ENCODE measurements at regions not wholly inside any gene's neighbourhood (a gene's known extent, or its start where the extent isn't known, plus 50 kb on each side); places are given as distances from the start of the nearest gene placed in this dataset.

GRCh38 chr9:135262248-135262647 is 174.8 kb downstream of the OLFM1 start:
- Histone ChIP-seq H3K4me3 (no peak overlapping the region), H3K27ac (no peak overlapping the region), H3K4me1 (no peaks in the 10 kb centered on the region), H3K27me3 (no peaks in the 10 kb centered on the region), H3K9me3 (no peaks in the 10 kb centered on the region), H3K36me3 (ENCODE audit: low read depth, missing control alignments) (no peaks in the 10 kb centered on the region)
- TF ChIP-seq POLR2A (IDR thresholded peaks at IDR 0.05) (no peak), CTCF (IDR thresholded peaks at IDR 0.05) (no peak)
- intact Hi-C loops (cut with DNase I; ENCODE audit: low total_unique reads): no loop called here
- 71 to 83% methylated on average over 7 of the region's 7 CpGs for WGBS, 2 donors
- DNase-seq: no peak

GRCh38 chr9:135263511-135263910 is 176.0 kb downstream of the OLFM1 start:
- H3K4me3 ChIP-seq: no peak overlapping the region
- DNase-seq: no peak
- no peaks in the 10 kb centered on the region for H3K4me1 ChIP-seq
- no peak overlapping the region for H3K27ac ChIP-seq
- H3K9me3 ChIP-seq: no peaks in the 10 kb centered on the region
- TF ChIP-seq CTCF (IDR thresholded peaks at IDR 0.05) (no peak), POLR2A (IDR thresholded peaks at IDR 0.05) (no peak)
- 68 to 72% methylated on average over 3 to 5 of the region's 5 CpGs for WGBS, 2 donors
- no peaks in the 10 kb centered on the region for H3K36me3 ChIP-seq (ENCODE audit: low read depth, missing control alignments)
- intact Hi-C loops (cut with DNase I; ENCODE audit: low total_unique reads): no loop called here
- no peaks in the 10 kb centered on the region for H3K27me3 ChIP-seq

- TF ChIP-seq CTCF (IDR thresholded peaks at IDR 0.05) (no peak), POLR2A (IDR thresholded peaks at IDR 0.05) (no peak)
- Histone ChIP-seq H3K27ac (no peak overlapping the region), H3K9me3 (no peaks in the 10 kb centered on the region), H3K4me3 (no peak overlapping the region), H3K27me3 (no peaks in the 10 kb centered on the region), H3K36me3 (ENCODE audit: low read depth, missing control alignments) (no peaks in the 10 kb centered on the region), H3K4me1 (no peaks in the 10 kb centered on the region)
- DNase-seq: no peak
- intact Hi-C loops (cut with DNase I; ENCODE audit: low total_unique reads): no loop called here
- 80 to 82% methylated on average over 10 of the region's 10 CpGs for WGBS, 2 donors
Observed at GRCh38 chr9:135265931-135266330, 178.5 kb downstream of the OLFM1 start.

GRCh38 chr9:135267191-135267809 is 179.8 kb downstream of the OLFM1 start:
- Histone ChIP-seq H3K27ac (no peak overlapping the region), H3K36me3 (ENCODE audit: low read depth, missing control alignments) (no peaks in the 10 kb centered on the region), H3K4me3 (no peak overlapping the region), H3K9me3 (no peaks in the 10 kb centered on the region), H3K27me3 (no peaks in the 10 kb centered on the region), H3K4me1 (no peaks in the 10 kb centered on the region)
- 90 to 92% methylated on average over 10 to 19 of the region's 19 CpGs for WGBS, 2 donors
- no peak for DNase-seq
- TF ChIP-seq POLR2A (IDR thresholded peaks at IDR 0.05): no peak
- TF ChIP-seq CTCF (IDR thresholded peaks at IDR 0.05): no peak
- intact Hi-C loops (cut with DNase I; ENCODE audit: low total_unique reads): no loop called here

- H3K27me3 ChIP-seq: no peaks in the 10 kb centered on the region
- WGBS, 2 donors: 73 to 78% methylated on average over 8 to 12 of the region's 12 CpGs
- H3K27ac ChIP-seq: no peak overlapping the region
Observed at GRCh38 chr9:135268031-135268430, 180.6 kb downstream of the OLFM1 start.

More at GRCh38 chr9:135268031-135268430, 180.6 kb downstream of the OLFM1 start:
- no peaks in the 10 kb centered on the region for H3K4me1 ChIP-seq
- TF ChIP-seq CTCF (IDR thresholded peaks at IDR 0.05) (no peak), POLR2A (IDR thresholded peaks at IDR 0.05) (no peak)
- no peaks in the 10 kb centered on the region for H3K36me3 ChIP-seq (ENCODE audit: low read depth, missing control alignments)
- DNase-seq: no peak
- H3K4me3 ChIP-seq: no peak overlapping the region
- no peaks in the 10 kb centered on the region for H3K9me3 ChIP-seq
- intact Hi-C loops (cut with DNase I; ENCODE audit: low total_unique reads): no loop called here
